ENCODE measurements at regions not wholly inside any gene's neighbourhood (a gene's known extent, or its start where the extent isn't known, plus 50 kb on each side); places are given as distances from the start of the nearest gene placed in this dataset.
"Not testable (repeated sequence)": the region's sequence is repeated elsewhere in the genome, so short reads cannot be mapped to it uniquely, and the experiment has no call there.

DNA sequence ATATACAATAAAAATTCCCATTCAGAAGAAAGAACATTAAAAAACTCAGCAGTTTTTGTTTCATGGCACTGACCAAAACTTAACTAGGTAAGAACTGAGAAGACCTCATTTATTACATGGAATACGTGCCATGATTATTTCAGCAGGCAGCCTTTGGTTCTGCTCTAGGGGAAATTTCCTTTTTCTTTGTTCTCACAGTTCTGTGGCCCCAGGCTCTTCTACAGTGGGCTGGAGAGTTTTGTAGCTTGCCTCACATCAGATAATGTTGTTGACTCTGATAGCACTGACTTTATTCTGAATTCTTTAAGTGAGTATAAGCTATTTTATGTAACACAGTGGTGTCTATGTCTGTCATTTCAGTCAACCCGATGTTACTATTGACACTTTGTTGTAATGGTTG lies 844.3 kb downstream of the TBC1D32 start:
- no peak for DNase-seq (ENCODE audit: low read depth)

DNA sequence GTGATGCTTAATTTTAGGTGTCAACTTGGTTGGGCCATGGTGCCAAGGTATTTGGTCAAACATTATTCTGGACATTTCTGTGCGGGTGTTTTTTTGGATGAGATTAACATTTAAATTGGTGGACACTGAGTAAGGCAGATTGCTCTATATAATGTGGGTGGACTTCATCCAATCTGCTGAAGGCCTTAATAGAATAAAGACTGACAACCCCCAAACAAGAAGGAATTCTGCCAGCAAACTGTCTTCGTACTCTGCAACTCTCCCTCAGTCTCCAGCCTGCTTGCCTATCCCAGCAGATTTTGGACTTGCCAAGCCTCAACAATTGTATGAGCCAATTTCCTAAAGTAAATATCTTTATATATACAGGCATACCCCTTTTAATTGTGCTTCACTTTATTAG lies 850.1 kb downstream of the TBC1D32 start:
- no peak for DNase-seq (ENCODE audit: low read depth)

DNA sequence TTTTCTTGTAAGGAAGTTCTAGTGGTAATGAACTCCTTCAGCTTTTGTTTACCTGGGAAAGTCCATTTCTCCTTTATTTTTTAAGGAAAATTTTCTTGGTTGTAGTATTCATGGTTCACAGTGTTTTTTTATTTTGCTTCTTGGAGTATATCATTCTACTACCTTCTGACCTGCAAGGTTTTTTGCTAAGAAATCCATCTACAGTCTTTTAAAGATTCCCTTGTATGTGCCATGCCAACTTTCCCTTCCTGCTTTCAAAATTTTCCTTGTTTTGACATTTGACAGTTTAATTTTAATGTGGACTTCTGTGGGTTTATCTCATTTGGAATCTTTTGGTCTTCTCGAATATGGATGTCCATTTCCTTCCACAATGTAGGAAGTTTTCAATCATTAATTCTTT lies 855.6 kb downstream of the TBC1D32 start:
- no peak for DNase-seq (ENCODE audit: low read depth)

DNA sequence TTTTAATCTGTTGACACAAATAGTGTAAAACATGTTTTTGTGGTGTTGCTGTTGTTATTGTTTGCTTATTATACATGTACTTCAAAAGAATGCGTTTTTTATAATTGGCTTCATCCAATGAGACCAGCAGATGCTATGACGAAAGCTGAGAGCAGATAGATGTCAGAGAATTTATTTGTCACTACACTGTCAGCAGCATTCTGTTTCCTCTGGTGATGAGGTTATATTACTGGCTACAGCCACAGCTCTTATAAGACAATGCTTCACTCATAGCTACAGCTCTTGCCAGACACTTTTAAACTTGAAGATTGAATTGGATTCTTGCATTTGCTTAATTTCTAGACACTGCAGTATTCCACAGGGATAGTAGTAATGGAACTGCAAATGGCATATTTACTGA lies 860.5 kb downstream of the TBC1D32 start:
- DNase-seq (ENCODE audit: low read depth): no peak

DNA sequence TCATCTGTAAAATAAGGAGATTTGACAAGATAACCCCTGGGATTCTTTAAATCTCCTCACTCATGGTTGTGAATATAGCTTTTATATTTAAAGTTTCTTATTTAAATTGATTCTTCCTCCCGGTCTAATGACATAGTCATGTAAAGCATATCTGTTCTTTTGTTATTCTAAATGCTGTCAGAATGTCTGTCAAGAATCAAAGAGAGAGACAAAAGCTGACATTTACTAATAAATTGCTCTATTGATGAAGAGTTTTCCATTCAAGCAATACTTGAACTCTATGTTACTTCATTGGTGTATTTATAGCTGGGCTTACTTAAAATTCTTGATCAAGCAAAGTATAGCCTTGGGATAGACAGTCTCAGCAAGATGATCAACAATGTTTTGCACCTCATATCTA lies 865.8 kb downstream of the TBC1D32 start:
- no peak for DNase-seq (ENCODE audit: low read depth)

DNA sequence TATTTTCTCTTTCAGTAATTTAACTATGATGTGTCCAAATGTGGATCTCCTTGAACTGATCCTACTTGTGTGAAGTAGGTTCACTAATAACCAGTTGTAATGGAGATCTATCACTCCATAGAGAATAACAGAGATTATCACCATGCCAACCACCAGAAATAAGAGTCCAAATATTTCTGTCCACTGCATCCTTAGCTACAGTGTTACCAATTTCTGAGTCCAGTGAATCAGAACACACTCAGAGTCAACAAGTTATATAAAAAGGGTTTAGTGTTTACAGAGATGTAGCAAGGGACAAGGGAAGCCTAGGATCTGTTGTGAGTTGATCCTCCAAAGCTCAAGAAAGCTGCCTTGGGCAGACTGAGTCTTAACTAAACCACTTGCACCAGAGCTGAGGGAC lies 882.8 kb downstream of the TBC1D32 start:
- DNase-seq (ENCODE audit: low read depth): no peak

DNA sequence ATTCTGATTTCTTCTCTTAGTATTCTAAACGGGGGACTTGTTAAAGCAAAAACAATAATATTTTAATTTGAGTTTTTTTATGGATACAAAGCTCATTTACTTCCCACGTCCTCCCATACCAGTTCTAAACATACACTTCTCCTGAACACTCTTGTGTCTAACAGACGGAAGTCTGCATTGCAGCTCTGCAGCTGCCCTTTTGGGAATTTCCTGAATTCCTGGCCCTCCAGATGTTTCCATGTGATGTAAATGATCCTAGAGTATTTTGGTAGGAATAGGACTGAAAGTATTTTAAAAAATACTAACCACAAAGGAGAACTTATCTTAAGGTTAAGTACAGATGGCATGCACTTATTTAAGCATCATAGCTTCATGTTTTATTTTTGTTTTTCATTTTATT lies 886.7 kb downstream of the TBC1D32 start:
- no peak for DNase-seq (ENCODE audit: low read depth)

DNA sequence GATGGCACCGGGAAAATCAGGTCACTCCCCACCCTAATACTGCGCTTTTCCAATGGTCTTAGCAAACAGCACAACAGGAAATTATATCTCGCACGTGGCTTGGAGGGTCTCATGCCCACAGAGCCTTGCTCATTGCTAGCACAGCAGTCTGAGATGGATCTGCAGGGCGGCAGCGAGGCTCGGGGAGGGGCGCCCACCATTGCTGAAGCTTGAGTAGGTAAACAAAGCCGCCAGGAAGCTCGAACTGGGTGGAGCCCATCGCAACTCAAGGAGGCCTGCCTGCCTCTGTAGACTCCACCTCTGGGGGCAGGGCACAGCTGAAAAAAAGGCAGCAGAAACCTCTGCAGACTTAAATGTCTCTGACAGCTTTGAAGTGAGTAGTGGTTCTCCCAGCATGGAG lies 901.4 kb downstream of the TBC1D32 start:
- DNase-seq (ENCODE audit: low read depth): not testable (repeated sequence)

DNA sequence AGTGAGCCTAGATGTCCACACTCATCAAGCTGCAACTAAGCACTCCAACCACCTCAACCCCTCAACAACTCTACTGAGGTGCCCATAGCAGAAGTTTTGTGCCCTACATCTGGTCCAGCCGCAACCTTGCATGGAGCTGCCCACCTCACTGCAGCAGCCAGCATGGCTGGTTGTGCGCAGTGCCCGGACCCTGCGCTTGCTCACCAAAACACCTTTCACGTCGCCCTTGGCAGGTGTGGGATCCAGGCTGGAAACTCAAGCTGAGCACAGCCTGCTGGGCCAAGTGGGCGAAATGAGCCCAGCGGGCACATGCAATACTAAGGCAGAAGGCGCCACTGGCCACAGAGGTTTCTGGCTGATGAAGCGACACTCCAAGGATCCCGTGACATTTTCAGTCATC lies 902.4 kb downstream of the TBC1D32 start:
- no peak for DNase-seq (ENCODE audit: low read depth)

DNA sequence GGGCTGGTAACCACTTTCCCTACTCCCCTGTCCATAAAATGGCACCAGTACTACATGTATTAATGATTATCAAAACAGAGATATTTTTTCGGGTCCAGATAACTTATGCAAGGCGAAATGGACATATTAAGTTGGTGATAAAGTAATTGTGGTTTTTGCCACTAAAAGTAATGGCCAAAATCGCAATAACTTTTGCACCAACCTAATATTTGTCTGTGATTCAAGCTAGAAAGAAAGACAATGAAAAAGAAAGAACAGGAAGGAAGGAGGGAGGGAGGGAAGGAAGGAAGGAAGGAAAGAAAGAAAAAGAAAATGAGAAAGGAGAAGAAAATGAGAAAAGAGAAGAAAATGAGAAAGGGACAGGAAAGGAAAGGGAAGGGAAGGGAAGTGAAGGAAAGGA lies 922.9 kb downstream of the TBC1D32 start:
- no peak for DNase-seq (ENCODE audit: low read depth)

DNA sequence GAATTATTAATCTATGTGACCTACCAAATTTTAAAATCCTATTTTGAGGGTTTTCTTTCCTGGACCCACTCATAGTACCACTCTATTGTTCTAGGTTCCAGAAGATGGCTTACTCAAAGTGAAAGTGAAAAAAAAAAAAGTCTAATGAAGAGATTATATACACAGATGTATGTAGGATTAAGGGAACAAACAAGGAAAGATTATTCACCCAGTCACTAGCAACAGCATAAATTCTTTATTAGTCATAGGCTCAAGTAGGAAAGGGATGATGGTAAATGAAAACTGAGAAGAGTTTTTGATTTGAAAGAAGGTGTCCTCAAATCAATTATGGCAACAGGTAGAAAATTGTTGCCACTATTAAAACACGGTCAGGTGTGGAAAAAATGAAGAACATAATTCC lies 923.7 kb downstream of the TBC1D32 start:
- no peak for DNase-seq (ENCODE audit: low read depth)

DNA sequence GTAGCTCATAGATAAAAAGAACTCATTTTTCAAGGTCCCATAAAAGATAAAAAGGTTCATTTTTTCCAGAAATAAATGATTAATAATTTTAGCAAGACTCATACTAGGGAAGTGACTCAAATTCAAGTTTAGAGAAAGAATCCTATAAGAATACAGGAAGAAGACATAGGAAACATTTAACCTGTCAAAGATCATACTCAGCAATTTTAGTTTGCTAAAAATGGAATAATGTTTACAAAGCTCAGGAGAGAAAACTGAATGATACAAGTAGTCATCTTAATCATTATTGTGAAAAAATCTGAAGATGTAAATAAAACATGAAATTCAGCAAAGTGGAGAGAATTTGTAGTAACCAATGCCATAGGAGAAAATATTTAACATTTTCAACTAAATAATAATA lies 926.6 kb downstream of the TBC1D32 start:
- no peak for DNase-seq (ENCODE audit: low read depth)

DNA sequence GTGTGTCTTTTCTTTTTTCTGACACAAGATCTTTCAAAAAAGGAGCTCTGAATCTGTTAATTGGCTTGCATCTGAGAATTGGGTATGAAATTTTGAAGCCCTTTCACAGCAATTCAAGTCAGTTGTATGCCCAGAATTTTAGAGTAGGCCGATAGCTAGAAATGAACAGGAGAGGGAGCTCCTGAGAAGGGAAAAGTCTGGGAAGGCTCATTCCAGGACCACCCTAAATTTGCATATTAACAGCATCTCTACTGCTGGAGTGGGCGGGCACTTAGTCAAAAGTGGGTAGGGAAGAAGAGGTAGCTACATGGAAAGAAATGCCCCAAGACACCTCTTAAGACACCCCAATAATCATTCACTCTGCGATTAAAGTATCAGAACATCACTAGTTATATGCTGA lies 928.3 kb downstream of the TBC1D32 start:
- DNase-seq (ENCODE audit: low read depth): no peak

DNA sequence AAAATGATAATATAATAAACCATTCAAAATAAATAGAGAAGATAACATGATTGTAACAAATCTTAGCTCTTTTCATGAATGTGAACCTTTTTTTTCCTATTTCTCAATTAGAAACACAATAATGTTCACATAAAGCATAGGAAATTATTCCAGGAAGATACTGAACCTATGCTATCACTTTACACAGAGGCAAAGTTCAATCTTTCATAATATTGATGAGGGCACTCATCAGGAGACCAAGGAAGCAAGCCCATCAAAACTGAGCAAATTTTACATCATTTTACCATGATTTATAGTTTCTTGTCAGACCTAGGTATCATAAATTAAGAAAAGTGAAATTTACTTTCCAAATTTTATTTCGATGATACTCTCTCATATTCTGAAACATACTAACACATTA lies 938.5 kb downstream of the TBC1D32 start:
- no peak for DNase-seq (ENCODE audit: low read depth)

DNA sequence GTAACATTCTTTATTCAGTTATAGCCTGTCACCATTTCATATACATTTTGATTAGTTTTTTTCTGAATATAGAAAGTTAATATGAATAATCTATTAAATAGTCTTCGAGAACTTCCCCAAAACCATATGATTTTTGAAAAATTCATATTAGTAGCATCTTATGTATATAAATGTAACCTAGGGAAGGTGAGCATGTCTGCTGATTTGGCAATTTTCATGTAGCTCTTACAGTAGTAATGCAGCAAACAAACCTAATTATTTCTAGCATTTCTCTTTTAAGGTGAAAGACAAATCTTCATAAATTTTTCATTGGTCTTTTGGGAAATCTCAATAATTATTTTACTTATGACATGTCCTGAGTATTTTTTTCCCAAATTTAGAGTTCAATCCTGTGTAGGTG lies 939.0 kb downstream of the TBC1D32 start:
- no peak for DNase-seq (ENCODE audit: low read depth)

DNA sequence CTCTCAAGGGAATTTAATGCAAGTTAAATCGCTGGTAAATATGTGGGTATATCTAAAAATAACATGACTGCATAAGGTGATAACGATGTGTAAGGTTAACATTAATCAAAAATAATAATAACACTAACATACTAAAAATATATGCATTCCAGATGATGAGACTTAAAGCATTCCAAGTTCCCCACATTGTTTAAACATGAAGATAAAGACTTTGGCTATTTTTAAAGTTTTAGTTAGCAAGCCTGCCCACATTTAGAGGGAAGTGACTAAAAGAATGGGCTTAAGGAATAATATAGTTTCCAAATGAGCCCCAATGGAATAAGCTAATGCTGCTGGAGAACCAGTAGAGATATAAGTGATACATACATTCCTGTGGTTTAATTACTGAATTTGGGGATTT lies 941.3 kb downstream of the TBC1D32 start:
- no peak for DNase-seq (ENCODE audit: low read depth)

DNA sequence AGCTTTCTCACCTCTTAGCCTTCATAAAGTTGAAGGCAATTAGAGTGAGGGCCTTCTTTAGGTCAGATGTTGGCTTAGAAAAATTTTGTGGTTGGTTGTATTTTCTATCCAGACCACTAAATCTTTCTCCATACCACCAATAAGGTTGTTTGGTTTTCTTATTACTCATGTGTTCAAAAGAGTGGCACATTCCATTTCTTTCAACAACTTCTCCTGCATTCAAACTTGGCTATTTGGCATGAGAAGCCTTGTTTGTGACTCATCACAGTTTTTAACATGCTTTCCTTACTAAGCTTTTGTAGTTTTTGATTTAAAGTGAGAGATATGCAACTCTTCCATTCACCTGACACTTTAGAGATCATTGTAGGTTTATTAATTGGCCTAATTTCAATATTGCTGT lies 949.6 kb downstream of the TBC1D32 start:
- DNase-seq (ENCODE audit: low read depth): no peak

DNA sequence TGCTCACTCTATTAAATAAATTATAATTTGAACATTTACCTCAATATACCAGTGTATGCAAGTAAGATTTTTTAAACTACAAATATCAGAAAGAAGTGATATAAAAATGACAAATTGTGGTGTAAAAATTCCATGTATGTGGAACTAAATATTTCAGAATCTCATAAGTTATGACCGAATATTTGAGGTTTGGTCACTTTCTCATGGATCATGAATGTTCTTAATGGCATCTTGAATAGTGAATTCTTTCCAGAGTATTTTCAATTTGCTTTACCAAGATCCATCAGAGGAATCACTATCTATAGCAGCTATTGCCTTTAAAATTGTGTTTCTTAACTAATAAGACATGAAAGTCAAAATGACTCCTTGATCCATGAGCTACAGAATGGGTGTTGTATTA lies 950.6 kb downstream of the TBC1D32 start:
- no peak for DNase-seq (ENCODE audit: low read depth)

DNA sequence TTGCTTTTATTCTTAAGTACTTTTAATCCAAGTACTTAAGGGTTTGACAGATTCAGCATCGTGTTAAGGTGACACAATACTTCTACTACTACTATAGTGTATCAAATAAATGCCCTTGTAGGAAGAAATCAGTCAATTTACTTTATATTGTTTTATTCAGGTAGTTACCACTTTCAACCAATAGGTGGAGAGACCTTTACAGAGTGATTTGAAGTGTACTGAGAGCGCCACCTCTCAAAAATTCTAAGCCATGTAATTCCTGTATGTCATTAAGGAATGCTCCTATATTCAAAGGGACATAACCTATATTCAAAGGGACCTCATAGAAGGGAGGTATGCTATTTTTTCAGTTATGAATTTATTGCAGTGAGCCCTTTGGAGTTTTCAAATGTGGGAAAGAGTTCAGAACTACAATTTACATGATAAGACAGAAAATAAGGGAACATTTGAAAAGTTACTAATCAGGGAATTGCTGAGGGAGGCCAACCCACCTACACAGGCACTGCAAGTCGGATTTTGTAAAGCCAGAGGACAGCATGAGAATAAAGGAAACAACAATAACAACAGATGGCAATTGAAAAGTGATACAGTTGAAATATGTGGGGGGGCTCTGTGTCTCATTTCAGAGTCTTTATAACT lies 955.6 kb downstream of the TBC1D32 start:
- DNase-seq (ENCODE audit: low read depth): no peak

DNA sequence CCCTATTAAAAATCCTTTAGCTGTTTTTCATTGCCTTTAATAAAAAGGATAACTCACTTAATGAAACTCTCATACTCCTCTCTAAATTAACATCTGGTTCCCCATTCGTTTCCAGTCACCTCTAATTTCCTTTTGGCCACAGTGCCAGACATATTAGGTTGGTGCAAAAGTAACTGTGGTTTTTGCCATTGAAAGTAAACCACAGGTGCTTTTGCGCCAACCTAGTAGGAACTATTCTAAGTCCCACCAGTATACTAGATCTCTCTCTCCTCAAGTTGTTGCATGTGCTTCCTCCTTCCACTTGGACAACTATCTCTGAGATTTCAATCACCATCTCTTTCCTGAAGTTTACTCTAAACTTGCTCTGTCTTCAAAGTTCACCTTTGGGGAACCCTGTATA lies 961.1 kb downstream of the TBC1D32 start:
- no peak for DNase-seq (ENCODE audit: low read depth)

DNA sequence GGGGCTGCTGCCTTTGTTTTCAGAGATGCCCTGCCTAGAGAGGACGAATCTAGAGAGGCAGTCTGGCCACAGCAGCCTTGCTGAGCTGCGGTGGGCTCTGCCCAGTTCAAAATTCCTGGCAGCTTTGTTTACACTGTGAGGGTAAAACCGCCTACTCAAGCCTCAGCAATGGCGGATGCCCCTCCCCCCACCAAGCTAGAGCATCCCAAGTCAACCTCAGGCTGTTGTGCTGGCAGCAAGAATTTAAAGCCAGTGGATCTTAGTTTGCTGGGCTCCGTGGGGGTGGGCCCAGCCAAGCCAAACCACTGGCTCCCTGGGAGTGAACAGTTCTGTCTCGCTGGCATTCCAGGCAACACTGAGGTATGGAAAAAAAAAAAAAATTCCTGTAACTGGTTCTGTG lies 970.9 kb downstream of the TBC1D32 start:
- no peak for DNase-seq (ENCODE audit: low read depth)

DNA sequence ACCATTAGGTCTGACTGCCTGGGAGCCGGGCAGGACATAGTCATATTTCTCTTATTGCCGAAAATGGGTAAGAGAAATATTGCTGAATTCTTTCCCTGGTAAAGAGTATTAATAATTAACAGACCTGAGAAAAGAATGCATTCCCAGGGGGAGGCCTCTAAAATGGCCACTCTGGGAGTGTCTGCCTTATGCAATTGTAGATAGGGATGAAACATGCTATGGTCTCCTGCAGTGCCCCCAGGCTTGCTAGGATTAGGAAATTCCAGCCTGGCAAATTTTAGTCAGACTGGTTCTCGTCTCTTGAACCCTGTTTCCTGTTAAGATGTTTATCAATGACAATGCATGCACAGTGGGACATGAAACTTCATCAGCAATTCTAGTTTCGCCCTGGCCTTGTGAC lies 975.7 kb downstream of the TBC1D32 start:
- DNase-seq (ENCODE audit: low read depth): not testable (repeated sequence)

DNA sequence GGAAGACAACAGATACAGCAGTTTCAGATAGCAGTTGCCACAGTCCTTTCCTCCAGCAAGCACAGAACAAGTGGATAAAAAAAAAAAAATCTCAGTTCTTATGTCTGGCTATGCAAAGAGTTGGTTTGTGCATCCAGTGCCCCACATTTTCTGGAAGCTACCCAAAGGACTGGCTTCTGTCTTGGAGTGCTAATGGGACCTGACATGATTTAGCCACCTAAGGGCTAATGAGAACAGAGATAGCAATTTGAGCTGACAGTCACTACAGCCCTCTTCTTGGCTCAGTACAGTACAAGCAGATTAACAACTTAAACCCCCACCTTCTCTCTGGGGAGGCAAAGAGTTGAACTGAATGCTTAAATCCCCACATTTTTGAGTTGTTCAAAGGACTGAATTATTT lies 976.8 kb downstream of the TBC1D32 start:
- no peak for DNase-seq (ENCODE audit: low read depth)

DNA sequence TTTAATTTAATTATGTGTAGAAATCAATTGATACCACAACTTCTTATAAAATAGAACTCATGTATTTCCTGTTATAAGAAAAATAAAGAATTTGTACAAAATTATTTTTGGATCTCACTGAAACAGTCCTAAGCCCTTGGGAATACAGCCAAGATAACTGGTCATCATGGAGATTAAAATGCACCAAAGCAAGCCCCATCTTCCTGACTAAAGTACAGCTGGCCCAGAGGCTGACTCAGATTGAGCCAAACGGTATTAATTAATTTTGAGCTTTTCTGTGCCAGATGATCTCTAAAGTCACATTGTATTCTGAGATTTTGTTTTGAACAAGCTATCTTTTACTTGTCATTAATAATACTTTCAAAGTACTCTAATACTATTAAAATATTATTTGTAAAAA lies 978.5 kb downstream of the TBC1D32 start:
- no peak for DNase-seq (ENCODE audit: low read depth)

Measured in activated T-helper 1 cell treated with Interleukin-2 at 50 U/mL for 16 hours (primary cell).